Natural killer cell (primary cell): ENCODE measurements at regions not wholly inside any gene's neighbourhood (a gene's known extent, or its start where the extent isn't known, plus 50 kb on each side); places are given as distances from the start of the nearest gene placed in this dataset.

Source experiments
- ATAC-seq, 3 donors: fragments of 150-1000 bp in 2 of 3; fragments of 200-7000 bp in 1 of 3; cut with Tn5 transposase; 1 replicate in 1 of 3; 2 replicates in 2 of 3; pipeline ENCODE4 v1.10.0; 2021; ENCODE audit warnings: mild to moderate bottlenecking in 2 of 3, moderate library complexity in 2 of 3
- DNase-seq, 2 donors: peaks; one replicate each; pipeline versions ENCODE4 v3.0.0 to v3.0.0-alpha.2; 2013 to 2021; ENCODE audit warnings: mixed read lengths in 1 of 2
- H3K27ac ChIP-seq: one replicate; pipeline ENCODE4 v1.5.1; 2013; ENCODE audit warnings: mild to moderate bottlenecking, low read length
- H3K27me3 ChIP-seq: one replicate; pipeline ENCODE4 v1.6.1; 2013; ENCODE audit warnings: low read length; ENCODE audit not compliant: control insufficient read depth, insufficient read depth
- H3K36me3 ChIP-seq: one replicate; pipeline ENCODE4 v1.6.1; 2013; ENCODE audit warnings: low read length; ENCODE audit not compliant: control insufficient read depth, insufficient read depth
- H3K4me1 ChIP-seq: one replicate; pipeline ENCODE4 v1.6.1; 2013; ENCODE audit warnings: low read length; ENCODE audit not compliant: control insufficient read depth, insufficient read depth
- H3K4me3 ChIP-seq: one replicate; pipeline ENCODE4 v1.5.1; 2013; ENCODE audit warnings: low read length
- H3K9me3 ChIP-seq: one replicate; pipeline ENCODE4 v1.6.1; 2013; ENCODE audit warnings: low read length; ENCODE audit not compliant: control insufficient read depth, insufficient read depth
- H3K27ac Mint-ChIP-seq, 2 donors: one replicate each; pipeline ENCODE4 v1.8.0; 2022; ENCODE audit warnings: mild to moderate bottlenecking in 2 of 2, mixed read lengths in 2 of 2, moderate library complexity in 1 of 2
- H3K27me3 Mint-ChIP-seq, 2 donors: one replicate each; pipeline ENCODE4 v1.8.0; 2022; ENCODE audit warnings: low read depth in 2 of 2, mixed read lengths in 2 of 2
- H3K36me3 Mint-ChIP-seq: one replicate; pipeline ENCODE4 v1.8.0; 2022; ENCODE audit warnings: mixed read lengths
- H3K4me1 Mint-ChIP-seq, 2 donors: one replicate each; pipeline ENCODE4 v1.8.0; 2022; ENCODE audit warnings: mixed read lengths in 2 of 2
- H3K4me3 Mint-ChIP-seq: one replicate; pipeline ENCODE4 v1.8.0; 2022; ENCODE audit warnings: mild to moderate bottlenecking, moderate library complexity, mixed read lengths
- H3K9me3 Mint-ChIP-seq, 2 donors: one replicate each; pipeline ENCODE4 v1.8.0; 2022; ENCODE audit warnings: mixed read lengths in 2 of 2
- CTCF ChIP-seq: fragments of 200-600 bp; IDR thresholded peaks from one replicate; pipeline ENCODE4 v1.8.0; 2022; ENCODE audit warnings: antibody characterized with exemption
- whole genome bisulfite sequencing: methylation state at CpG from one replicate; pipeline ENCODE4 v1.1.7; 2013; ENCODE audit warnings: missing lambda C conversion rate; ENCODE audit not compliant: insufficient coverage; 5-methylcytosine and 5-hydroxymethylcytosine counted together
- intact Hi-C: fragments of 100-400 bp; cut with micrococcal nuclease; formaldehyde crosslinking; loops from one replicate; pipeline ENCODE4 v1.14.2; 2022

GRCh38 chr5:89729623-89730301 lies 679.8 kb downstream of the CETN3 start:
- no peaks in the 10 kb centered on the region for H3K36me3 Mint-ChIP-seq
- no peaks in the 10 kb centered on the region for H3K4me1 Mint-ChIP-seq
- H3K9me3 Mint-ChIP-seq: no peaks in the 10 kb centered on the region
- H3K4me3 ChIP-seq: no peak overlapping the region
- H3K27ac ChIP-seq: no peak overlapping the region
- no peak for TF ChIP-seq CTCF
- H3K4me3 Mint-ChIP-seq: no peak overlapping the region
- no peaks in the 10 kb centered on the region for H3K27me3 Mint-ChIP-seq
- H3K9me3 ChIP-seq: no peaks in the 10 kb centered on the region
- ATAC-seq (no peak), DNase-seq (no peak)
- WGBS: 90% methylated on average over 2 of the region's 2 CpGs
- no peaks in the 10 kb centered on the region for H3K4me1 ChIP-seq
- intact Hi-C loops: no loop called here
- no peaks in the 10 kb centered on the region for H3K27me3 ChIP-seq
- no peak overlapping the region for H3K27ac Mint-ChIP-seq
- no peaks in the 10 kb centered on the region for H3K36me3 ChIP-seq

GRCh38 chr5:89728750-89729149 lies 680.8 kb downstream of the CETN3 start:
- no peak overlapping the region for H3K4me3 Mint-ChIP-seq
- H3K36me3 Mint-ChIP-seq: no peaks in the 10 kb centered on the region
- Histone ChIP-seq H3K4me3 (no peak overlapping the region), H3K36me3 (no peaks in the 10 kb centered on the region), H3K9me3 (no peaks in the 10 kb centered on the region), H3K4me1 (no peaks in the 10 kb centered on the region), H3K27me3 (no peaks in the 10 kb centered on the region), H3K27ac (no peak overlapping the region)
- WGBS: 51% methylated on average over 4 of the region's 5 CpGs
- no peak for TF ChIP-seq CTCF
- no peaks in the 10 kb centered on the region for H3K27me3 Mint-ChIP-seq
- H3K4me1 Mint-ChIP-seq: no peaks in the 10 kb centered on the region
- ATAC-seq (no peak), DNase-seq (no peak)
- intact Hi-C loops: no loop called here
- H3K9me3 Mint-ChIP-seq: no peaks in the 10 kb centered on the region
- H3K27ac Mint-ChIP-seq: no peak overlapping the region

- intact Hi-C loops: no loop called here
These were observed 681.4 kb downstream of the CETN3 start for GRCh38 chr5:89728134-89728533.

More at GRCh38 chr5:89728134-89728533, 681.4 kb downstream of the CETN3 start:
- DNase-seq: no peak
- Mint-ChIP-seq H3K27me3 (no peaks in the 10 kb centered on the region), H3K27ac (no peak overlapping the region), H3K36me3 (no peaks in the 10 kb centered on the region), H3K9me3 (no peaks in the 10 kb centered on the region), H3K4me3 (no peak overlapping the region), H3K4me1 (no peaks in the 10 kb centered on the region)
- 76% methylated on average over 2 of the region's 2 CpGs for WGBS
- H3K4me1 ChIP-seq: no peaks in the 10 kb centered on the region
- H3K27ac ChIP-seq: no peak overlapping the region
- no peak for ATAC-seq
- H3K27me3 ChIP-seq: no peaks in the 10 kb centered on the region
- no peaks in the 10 kb centered on the region for H3K36me3 ChIP-seq
- no peak overlapping the region for H3K4me3 ChIP-seq
- TF ChIP-seq CTCF: no peak
- no peaks in the 10 kb centered on the region for H3K9me3 ChIP-seq
